ENCODE measurements at regions not wholly inside any gene's neighbourhood (a gene's known extent, or its start where the extent isn't known, plus 50 kb on each side); places are given as distances from the start of the nearest gene placed in this dataset.

DNA sequence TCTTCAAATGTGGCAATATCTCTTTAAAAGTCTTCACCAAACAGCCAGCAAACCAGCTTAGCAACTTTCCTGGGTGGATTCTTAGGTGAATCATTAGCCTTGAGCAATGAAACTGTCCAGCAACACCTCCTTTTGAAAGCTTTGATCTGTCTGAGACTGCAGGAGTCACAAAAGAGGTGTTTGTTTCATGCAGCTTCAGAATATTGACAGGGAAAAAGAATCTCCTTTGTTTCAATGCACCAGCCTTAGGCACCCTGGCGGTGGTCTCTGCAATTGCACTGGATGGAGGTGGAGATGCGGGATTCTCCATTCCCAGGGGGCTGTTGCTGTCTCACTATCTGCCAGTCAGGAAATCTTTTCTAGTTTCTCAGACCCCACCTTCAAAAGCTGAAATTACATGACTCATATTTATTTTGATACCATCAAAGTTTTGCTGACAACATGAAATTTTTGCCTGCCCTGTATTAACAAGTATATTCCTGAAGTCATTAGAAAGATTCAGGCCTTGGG lies 76.0 kb upstream of the DSG1 start:
- H3K9me2 ChIP-seq (ENCODE audit: insufficient read depth) = no peaks in the 10 kb centered on the region
- intact Hi-C loops (cut with micrococcal nuclease; ENCODE audit: unreplicated experiment) = loop anchor here (2.0 to 5.0 kb wide), 5 partner anchors 33 to 270 kb away; partner anchors contain the start of gene DSC2
- TF ChIP-seq CTCF (conservative IDR thresholded peaks at IDR 0.05) (peak; percentile 80), EZH2 (IDR thresholded peaks at IDR 0.05; ENCODE audit: low read depth) (no peak)
- H3K4me3 ChIP-seq = no peak overlapping the region; the same call in 1 of the 2 replicates
- no peaks in the 10 kb centered on the region for H3K36me3 ChIP-seq (ENCODE audit: low read depth)
- H3F3A ChIP-seq (ENCODE audit: insufficient read depth, low read depth) = peaks cover 18% of the 10 kb centered on the region; the same call in 1 of the 2 replicates
- peak overlapping the region; percentile 77 for H3K4me2 ChIP-seq
- peak overlapping the region; percentile 94 for H3K27ac ChIP-seq
- H4K20me1 ChIP-seq (ENCODE audit: insufficient read depth) = no peaks in the 10 kb centered on the region
- H3K27me3 ChIP-seq (ENCODE audit: insufficient read depth, low read depth) = no peaks in the 10 kb centered on the region
- BruUV-seq (replicated peaks) = no TSS peak
- POLR2A ChIA-PET (ENCODE audit: unreplicated experiment) = no interaction called here
- H3K9me3 ChIP-seq (ENCODE audit: insufficient read depth, low read depth) = no peaks in the 10 kb centered on the region
- peak overlapping the region; percentile 64; the same call in 1 of the 2 replicates for H2AFZ ChIP-seq
- peak; percentile 63 to 95 for DNase-seq
- H3K4me1 ChIP-seq (replicated peaks; ENCODE audit: insufficient read depth) = peaks cover 45% of the 10 kb centered on the region
- CTCF ChIA-PET = interaction anchor here (0.6 to 1.0 kb wide), 3 partner anchors 42 to 230 kb away, joined by 3 to 15 read pairs (median 4); no protein-coding TSS in a partner anchor
- no peaks in the 10 kb centered on the region for H3K79me2 ChIP-seq (ENCODE audit: low read depth)

GRCh38 chr18:31243740-31244512 lies 74.0 kb upstream of the DSG1 start:
- TF ChIP-seq EZH2 (IDR thresholded peaks at IDR 0.05; ENCODE audit: low read depth) (no peak), CTCF (conservative IDR thresholded peaks at IDR 0.05) (no peak)
- POLR2A ChIA-PET (ENCODE audit: unreplicated experiment) = no interaction called here
- Histone ChIP-seq H3K4me1 (replicated peaks; ENCODE audit: insufficient read depth) (peaks cover 53% of the 10 kb centered on the region), H3K9me3 (ENCODE audit: insufficient read depth, low read depth) (no peaks in the 10 kb centered on the region), H3K27me3 (ENCODE audit: insufficient read depth, low read depth) (no peaks in the 10 kb centered on the region), H4K20me1 (ENCODE audit: insufficient read depth) (no peaks in the 10 kb centered on the region), H3K4me3 (no peak overlapping the region), H2AFZ (no peak overlapping the region), H3F3A (ENCODE audit: insufficient read depth, low read depth) (peaks cover 18% of the 10 kb centered on the region; the same call in 1 of the 2 replicates), H3K36me3 (ENCODE audit: low read depth) (no peaks in the 10 kb centered on the region), H3K4me2 (no peak overlapping the region), H3K9me2 (ENCODE audit: insufficient read depth) (no peaks in the 10 kb centered on the region), H3K27ac (no peak overlapping the region), H3K79me2 (ENCODE audit: low read depth) (no peaks in the 10 kb centered on the region)
- BruUV-seq (replicated peaks) = no TSS peak
- CTCF ChIA-PET = no interaction called here
- intact Hi-C loops (cut with micrococcal nuclease; ENCODE audit: unreplicated experiment) = loop anchor here (2.0 to 5.0 kb wide), 5 partner anchors 31 to 268 kb away; partner anchors contain the start of gene DSC2
- no peak for DNase-seq

- Histone ChIP-seq H3F3A (ENCODE audit: insufficient read depth, low read depth) (peaks cover 18% of the 10 kb centered on the region; the same call in 1 of the 2 replicates), H3K27me3 (ENCODE audit: insufficient read depth, low read depth) (no peaks in the 10 kb centered on the region), H3K9me3 (ENCODE audit: insufficient read depth, low read depth) (no peaks in the 10 kb centered on the region), H4K20me1 (ENCODE audit: insufficient read depth) (no peaks in the 10 kb centered on the region), H3K4me1 (replicated peaks; ENCODE audit: insufficient read depth) (peaks cover 53% of the 10 kb centered on the region), H3K79me2 (ENCODE audit: low read depth) (no peaks in the 10 kb centered on the region), H3K4me3 (no peak overlapping the region), H3K27ac (peak overlapping the region; percentile 46), H3K36me3 (ENCODE audit: low read depth) (no peaks in the 10 kb centered on the region), H3K4me2 (peak overlapping the region; percentile 23; the same call in 1 of the 2 replicates), H3K9me2 (ENCODE audit: insufficient read depth) (no peaks in the 10 kb centered on the region), H2AFZ (0 out of 2 replicates have a peak overlapping the region, but pooled peaks have one; percentile 39)
- intact Hi-C loops (cut with micrococcal nuclease; ENCODE audit: unreplicated experiment) = loop anchor here (5.0 kb wide), 3 partner anchors 53 to 267 kb away; partner anchors contain the start of gene DSC2
- no peak for TF ChIP-seq EZH2 (IDR thresholded peaks at IDR 0.05; ENCODE audit: low read depth)
- no peak for TF ChIP-seq CTCF (conservative IDR thresholded peaks at IDR 0.05)
- ChIA-PET POLR2A (ENCODE audit: unreplicated experiment) (interaction anchor here (0.5 to 0.6 kb wide), 4 partner anchors 19 to 243 kb away, joined by 5 to 12 read pairs (median 9); no protein-coding TSS in a partner anchor), CTCF (interaction anchor here (0.6 kb wide), 1 partner anchor 63 kb away, joined by 3 read pairs; no protein-coding TSS in a partner anchor)
- DNase-seq = peak in 1 of 2 experiments; percentile 81
- BruUV-seq (replicated peaks) = no TSS peak
Observed at GRCh38 chr18:31244771-31245394, 73.1 kb upstream of the DSG1 start.
